ENCODE measurements at regions not wholly inside any gene's neighbourhood (a gene's known extent, or its start where the extent isn't known, plus 50 kb on each side); places are given as distances from the start of the nearest gene placed in this dataset.
"Not testable (repeated sequence)": the region's sequence is repeated elsewhere in the genome, so short reads cannot be mapped to it uniquely, and the experiment has no call there.

GRCh38 chr4:121616449-121616848, 80.3 kb downstream of the ANXA5 start:
- H3K4me1 ChIP-seq; H3K36me3 ChIP-seq; H3K27ac ChIP-seq; DNase-seq; H3K27me3 ChIP-seq; intact Hi-C loops (cut with DNase I); H3K9me3 ChIP-seq; H3K4me3 ChIP-seq: not testable (repeated sequence)
- 80% methylated on average over 2 of the region's 6 CpGs; no CpG with 5 or more reads in 1 of the 2 donors for WGBS, 2 donors

- H3K4me3 ChIP-seq: no peak overlapping the region
- H3K4me1 ChIP-seq: no peaks in the 10 kb centered on the region
- no peak overlapping the region for H3K27ac ChIP-seq
- H3K9me3 ChIP-seq: no peaks in the 10 kb centered on the region
- DNase-seq: no peak
- no peaks in the 10 kb centered on the region for H3K36me3 ChIP-seq
- intact Hi-C loops (cut with DNase I): no loop called here
- no peak for TF ChIP-seq POLR2A (IDR thresholded peaks at IDR 0.05)
- no peak for TF ChIP-seq CTCF (IDR thresholded peaks at IDR 0.05)
- H3K27me3 ChIP-seq: no peaks in the 10 kb centered on the region
These were observed 82.7 kb downstream of the ANXA5 start for GRCh38 chr4:121614101-121614500.

- Histone ChIP-seq H3K4me3 (no peak overlapping the region), H3K36me3 (no peaks in the 10 kb centered on the region), H3K27ac (no peak overlapping the region), H3K4me1 (no peaks in the 10 kb centered on the region), H3K9me3 (no peaks in the 10 kb centered on the region), H3K27me3 (no peaks in the 10 kb centered on the region)
- intact Hi-C loops (cut with DNase I): no loop called here
- no peak for DNase-seq
- TF ChIP-seq POLR2A (IDR thresholded peaks at IDR 0.05) (no peak), CTCF (IDR thresholded peaks at IDR 0.05) (no peak)
- WGBS, 2 donors: 18 to 23% methylated on average over 3 of the region's 3 CpGs
These were observed 97.7 kb downstream of the ANXA5 start for GRCh38 chr4:121599049-121599448.

- 46 to 53% methylated on average over 2 of the region's 2 CpGs for WGBS, 2 donors
- no peaks in the 10 kb centered on the region for H3K36me3 ChIP-seq
- H3K4me1 ChIP-seq: no peaks in the 10 kb centered on the region
- no peaks in the 10 kb centered on the region for H3K27me3 ChIP-seq
- H3K4me3 ChIP-seq: no peak overlapping the region
- no peaks in the 10 kb centered on the region for H3K9me3 ChIP-seq
- no peak for TF ChIP-seq POLR2A (IDR thresholded peaks at IDR 0.05)
- no peak for TF ChIP-seq CTCF (IDR thresholded peaks at IDR 0.05)
- intact Hi-C loops (cut with DNase I): no loop called here
- H3K27ac ChIP-seq: no peak overlapping the region
- DNase-seq: no peak
These were observed 99.3 kb downstream of the ANXA5 start for GRCh38 chr4:121597346-121597934.

GRCh38 chr4:121594796-121595526, 101.8 kb downstream of the ANXA5 start:
- Histone ChIP-seq H3K36me3 (no peaks in the 10 kb centered on the region), H3K4me1 (no peaks in the 10 kb centered on the region), H3K9me3 (no peaks in the 10 kb centered on the region), H3K27me3 (no peaks in the 10 kb centered on the region), H3K27ac (peak overlapping the region in 1 of 4 donors; percentile 17), H3K4me3 (no peak overlapping the region)
- TF ChIP-seq CTCF (IDR thresholded peaks at IDR 0.05) (no peak), POLR2A (IDR thresholded peaks at IDR 0.05) (no peak)
- WGBS, 2 donors: 66 to 86% methylated on average over 3 of the region's 3 CpGs
- intact Hi-C loops (cut with DNase I): no loop called here
- no peak for DNase-seq

All from esophagus squamous epithelium (tissue), 5 donors.